Stimulated activated CD4-positive, alpha-beta T cell treated with anti-CD3 and anti-CD28 coated beads, Interleukin-2, amount 100 ng/mL, for 4 hours (primary cell): ENCODE measurements at regions not wholly inside any gene's neighbourhood (a gene's known extent, or its start where the extent isn't known, plus 50 kb on each side); places are given as distances from the start of the nearest gene placed in this dataset.
"Not testable (repeated sequence)": the region's sequence is repeated elsewhere in the genome, so short reads cannot be mapped to it uniquely, and the experiment has no call there.

Experiments used
- DNase-seq: peaks from one replicate; pipeline ENCODE4 v3.0.0-alpha.2; 2020; ENCODE audit warnings: low read depth

DNA sequence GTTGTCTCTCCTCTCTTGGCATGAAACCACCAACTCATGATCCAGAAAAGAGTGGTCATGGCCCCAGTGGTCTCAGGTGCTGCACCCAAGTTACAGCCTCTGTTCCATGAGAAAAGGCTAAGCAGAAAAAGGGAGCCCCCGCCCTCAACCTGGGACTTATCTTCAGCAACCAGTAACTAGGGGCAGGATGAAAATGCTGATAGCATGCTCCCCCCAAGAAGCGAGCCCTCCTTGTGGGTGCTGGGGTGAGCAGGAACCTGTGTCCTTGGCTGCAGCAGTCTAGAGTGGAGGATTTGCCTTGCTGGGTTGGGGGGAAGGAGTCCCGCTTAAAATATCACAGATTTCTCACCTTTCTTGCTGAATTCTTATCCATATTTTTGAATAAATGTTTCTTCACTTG lies 490.0 kb downstream of the SUCLG1 start:
- no peak for DNase-seq

DNA sequence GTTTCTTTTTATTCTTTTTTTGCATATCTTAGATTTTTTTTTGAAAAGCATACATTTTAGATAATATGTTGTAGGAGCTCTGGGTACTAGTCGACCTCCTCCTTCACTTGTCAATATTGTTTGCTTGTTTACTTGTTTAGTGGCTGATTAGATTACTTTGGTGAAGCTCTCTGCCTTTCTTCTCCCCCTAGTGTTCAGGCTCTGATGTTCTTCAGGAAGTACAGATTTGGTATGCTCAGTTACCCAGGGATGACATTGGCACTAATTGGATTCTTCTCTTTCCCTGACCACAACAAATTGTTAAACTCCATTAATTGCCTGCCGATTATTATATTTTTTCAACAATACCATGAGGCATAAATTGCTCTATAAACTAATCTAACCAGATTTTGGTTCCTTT lies 491.2 kb downstream of the SUCLG1 start:
- DNase-seq, result no peak

DNA sequence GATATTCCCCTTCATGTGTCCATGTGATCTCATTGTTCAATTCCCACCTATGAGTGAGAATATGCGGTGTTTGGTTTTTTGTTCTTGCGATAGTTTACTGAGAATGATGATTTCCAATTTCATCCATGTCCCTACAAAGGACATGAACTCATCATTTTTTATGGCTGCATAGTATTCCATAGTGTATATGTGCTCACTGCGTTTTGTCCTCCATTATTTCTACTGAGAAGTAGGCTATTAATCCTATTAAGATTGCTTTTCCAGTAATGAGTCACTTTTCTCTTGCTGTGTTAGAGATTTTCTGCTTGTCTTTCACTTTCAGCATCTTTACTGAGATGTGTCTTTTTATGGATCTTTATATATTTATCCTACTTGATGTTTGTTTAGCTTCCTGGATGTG lies 492.1 kb downstream of the SUCLG1 start:
- not testable (repeated sequence) for DNase-seq

- no peak for DNase-seq
Observed at GRCh38 chr2:83961512-83961911, 497.6 kb downstream of the SUCLG1 start.

- no peak for DNase-seq
Observed at GRCh38 chr2:83960371-83960770, 498.7 kb downstream of the SUCLG1 start.

GRCh38 chr2:83959266-83959665 lies 499.8 kb downstream of the SUCLG1 start:
- DNase-seq, result no peak

DNA sequence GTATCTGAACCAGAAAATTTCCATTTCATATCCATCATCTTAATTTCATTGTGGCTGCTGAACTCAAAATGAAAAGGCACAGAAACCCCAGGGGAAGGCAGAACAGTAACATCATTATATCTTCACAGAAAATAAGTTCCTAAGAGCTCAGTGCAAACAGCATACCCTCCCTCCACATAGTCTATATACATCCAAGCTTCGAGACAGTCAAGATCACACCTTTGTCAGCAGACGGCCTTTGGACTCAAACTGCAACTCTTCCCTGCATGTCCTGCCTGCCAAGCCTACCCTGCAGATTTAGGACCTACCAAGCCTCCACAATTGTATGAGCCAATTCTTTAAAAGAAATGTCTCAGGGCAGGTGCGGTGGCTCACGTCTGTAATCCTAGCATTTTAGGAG lies 502.1 kb downstream of the SUCLG1 start:
- DNase-seq, result no peak

DNA sequence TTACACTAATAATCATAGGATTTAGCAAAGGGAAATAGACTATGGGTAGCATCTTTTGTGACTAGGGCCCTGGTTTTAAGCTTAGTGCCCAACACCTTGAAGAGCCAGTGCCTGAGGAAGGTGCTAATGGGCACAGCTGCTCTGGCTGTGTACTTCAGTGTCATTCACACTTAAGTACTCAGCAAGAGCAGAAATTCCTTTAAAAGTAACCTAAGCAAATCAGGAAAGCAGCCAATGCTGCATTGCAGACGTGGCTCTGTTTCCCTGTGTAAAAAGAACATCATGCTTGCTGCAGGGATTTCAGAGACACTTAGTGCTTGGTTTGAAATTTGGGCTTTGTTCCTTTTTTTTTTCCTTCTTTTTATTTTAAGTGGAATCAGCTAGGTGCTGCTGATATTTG lies 505.4 kb downstream of the SUCLG1 start:
- no peak for DNase-seq

- DNase-seq, result no peak
Observed at GRCh38 chr2:83951378-83951947, 507.6 kb downstream of the SUCLG1 start.

- DNase-seq, result no peak
Observed at GRCh38 chr2:83949361-83949760, 509.7 kb downstream of the SUCLG1 start.

DNA sequence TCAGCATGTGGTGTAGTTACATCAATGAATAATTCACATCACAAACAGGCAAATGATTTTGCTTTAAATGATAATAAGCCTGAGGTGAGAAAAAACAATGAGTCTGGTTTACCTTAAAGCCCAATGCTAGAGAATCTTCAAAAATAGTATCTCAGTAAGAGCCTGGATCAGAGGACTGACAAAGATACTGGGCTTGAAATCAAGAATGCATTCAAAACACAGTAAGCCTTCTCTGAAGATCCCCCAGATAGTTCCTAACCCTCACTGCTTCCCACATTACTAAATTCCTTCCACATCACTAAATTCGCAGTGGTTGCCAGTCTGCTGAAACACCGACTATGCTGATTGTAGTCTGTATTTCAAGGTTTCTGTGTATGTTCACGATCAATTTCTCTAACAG lies 514.9 kb downstream of the SUCLG1 start:
- no peak for DNase-seq

DNA sequence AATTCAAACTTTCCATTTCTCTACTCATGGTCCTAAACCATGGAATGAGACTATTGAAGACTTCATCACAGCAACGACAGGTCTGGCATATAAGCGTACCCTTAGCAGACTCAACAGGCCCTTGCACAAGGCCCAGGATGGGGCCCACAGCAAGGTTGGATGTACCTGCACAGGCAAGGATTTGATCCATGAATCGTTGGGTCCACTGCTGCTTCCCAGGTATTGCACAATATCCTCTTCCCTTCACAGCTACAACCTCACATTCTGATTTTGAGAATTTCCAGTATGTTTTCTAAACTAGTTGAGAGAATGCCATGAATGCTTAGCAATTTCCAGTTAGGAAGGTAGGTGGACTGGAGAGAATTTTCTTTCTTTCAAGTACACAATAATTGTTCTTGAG lies 515.8 kb downstream of the SUCLG1 start:
- DNase-seq, result no peak

GRCh38 chr2:83941886-83942285 lies 517.2 kb downstream of the SUCLG1 start:
- no peak for DNase-seq

GRCh38 chr2:83933749-83934148 lies 525.3 kb downstream of the SUCLG1 start:
- DNase-seq, result no peak

- DNase-seq, result no peak
Observed at GRCh38 chr2:83923531-83923930, 535.5 kb downstream of the SUCLG1 start.

DNA sequence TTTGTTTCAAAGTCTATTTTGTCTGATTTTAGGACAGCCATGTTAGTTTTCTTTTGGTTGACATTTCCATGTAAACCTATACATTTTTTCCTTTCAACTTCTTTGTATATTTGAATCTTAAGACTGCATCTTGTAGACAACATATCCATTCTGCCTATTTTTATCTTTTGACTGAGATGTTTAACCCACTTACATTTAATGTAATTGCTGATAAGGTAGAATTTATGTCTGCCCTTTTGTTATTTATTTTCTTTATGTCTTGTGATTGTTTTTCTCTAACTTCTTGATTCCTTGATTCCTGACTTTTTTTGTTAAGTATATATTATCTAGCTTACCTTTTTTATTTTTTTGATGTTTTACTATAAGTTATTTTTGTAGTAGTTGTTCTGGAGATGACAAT lies 542.5 kb downstream of the SUCLG1 start:
- no peak for DNase-seq

- DNase-seq, result no peak
Observed at GRCh38 chr2:83915381-83915780, 543.7 kb downstream of the SUCLG1 start.

GRCh38 chr2:83908750-83909149 lies 550.3 kb downstream of the SUCLG1 start:
- no peak for DNase-seq

DNA sequence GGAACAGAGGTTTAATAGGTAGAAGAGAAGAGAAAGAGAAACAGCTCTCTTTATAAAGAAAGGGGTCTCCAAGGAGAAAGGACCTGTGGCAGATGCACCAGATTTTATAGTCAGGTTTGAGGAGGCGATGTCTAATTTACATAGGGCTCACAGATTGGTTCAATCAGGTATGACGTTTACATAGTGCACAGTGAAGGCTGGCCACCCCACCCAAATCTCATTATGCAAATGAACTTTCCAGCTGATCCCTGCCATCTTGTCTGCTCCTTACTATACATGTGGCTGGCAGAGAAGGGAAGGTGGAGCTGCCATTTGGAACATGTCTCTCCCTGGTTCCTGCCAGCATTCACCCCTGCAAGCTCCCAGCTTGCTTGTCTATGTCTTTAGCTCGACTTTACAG lies 557.8 kb downstream of the SUCLG1 start:
- no peak for DNase-seq

GRCh38 chr2:83900862-83901261 lies 558.2 kb downstream of the SUCLG1 start:
- DNase-seq, result no peak

DNA sequence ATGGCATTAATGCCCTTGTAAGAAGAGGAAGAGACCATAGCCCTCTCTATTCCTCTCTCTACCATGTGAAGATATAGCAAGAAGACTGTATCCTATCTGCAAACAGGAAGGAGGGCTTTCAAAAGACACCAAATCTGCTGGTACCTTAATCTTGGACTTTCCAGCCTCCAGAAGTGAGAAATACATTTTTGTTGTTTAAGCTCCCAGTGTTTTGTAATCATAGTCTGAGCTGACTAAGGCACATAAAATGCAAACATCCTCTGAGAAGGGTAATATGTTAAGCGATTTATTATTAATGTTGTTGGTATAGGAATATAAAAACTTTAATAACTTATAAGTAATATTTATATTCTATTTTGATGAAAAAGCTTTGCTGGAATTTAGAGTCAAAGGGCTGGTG lies 559.8 kb downstream of the SUCLG1 start:
- DNase-seq, result no peak

DNA sequence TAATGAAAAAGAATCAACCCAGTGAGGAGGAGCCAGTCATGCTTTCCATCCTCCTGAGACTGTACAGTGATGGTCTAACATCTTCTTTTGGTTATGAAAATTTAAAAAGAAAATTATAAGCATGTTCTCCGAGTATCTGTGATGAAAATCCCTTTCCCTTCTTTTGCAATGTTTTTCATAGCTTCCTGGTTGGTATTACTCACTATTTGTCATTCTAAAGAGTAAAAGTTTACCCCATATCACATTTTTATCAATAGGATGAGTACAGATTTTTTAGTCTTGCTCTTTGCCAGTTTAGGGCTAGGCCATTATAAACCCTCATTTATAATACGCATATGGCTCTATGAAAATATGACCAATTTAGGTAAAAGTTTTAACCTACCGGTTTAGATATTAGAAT lies 564.1 kb downstream of the SUCLG1 start:
- DNase-seq, result no peak

DNA sequence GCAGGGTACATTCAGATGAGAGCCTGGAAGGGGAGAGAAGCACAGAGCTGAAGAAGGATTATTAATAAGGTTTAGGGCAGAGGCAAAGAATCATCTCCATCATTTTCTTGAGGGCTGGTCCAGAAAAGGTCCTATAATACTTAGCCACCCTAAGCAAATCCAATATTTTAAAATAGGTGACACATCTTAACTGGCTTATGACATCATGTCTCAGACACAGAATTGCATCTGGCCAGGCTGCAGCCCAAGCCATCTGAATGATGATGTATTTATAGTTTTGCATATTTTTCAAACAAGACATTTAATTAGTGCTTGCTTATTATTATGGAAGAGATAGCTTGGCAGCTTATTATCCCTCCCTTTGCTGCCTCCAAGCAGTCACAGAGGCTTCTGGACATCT lies 571.3 kb downstream of the SUCLG1 start:
- no peak for DNase-seq

GRCh38 chr2:83879127-83879526 lies 580.0 kb downstream of the SUCLG1 start:
- DNase-seq, result no peak

DNA sequence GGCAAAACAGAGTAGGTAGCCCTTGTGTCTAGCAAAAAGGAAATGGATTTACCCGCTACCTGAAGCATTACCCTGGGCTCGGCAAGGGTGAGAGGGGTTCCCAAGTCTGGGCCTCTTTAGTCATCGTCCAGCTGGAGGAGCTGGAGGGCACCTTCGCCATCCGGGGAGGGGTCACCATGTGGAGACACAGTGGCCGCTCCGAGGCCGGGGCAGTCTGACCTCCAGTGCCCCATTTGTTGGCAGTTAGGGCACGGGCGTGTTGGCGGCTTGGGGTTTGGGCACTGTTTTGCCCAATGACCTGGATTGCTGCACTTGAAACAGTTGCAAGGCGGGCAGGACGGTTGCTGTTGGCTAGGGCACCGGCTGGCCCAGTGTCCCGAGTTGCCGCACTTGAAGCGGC lies 581.8 kb downstream of the SUCLG1 start:
- not testable (repeated sequence) for DNase-seq
